ENCODE measurements at regions not wholly inside any gene's neighbourhood (a gene's known extent, or its start where the extent isn't known, plus 50 kb on each side); places are given as distances from the start of the nearest gene placed in this dataset.

DNA sequence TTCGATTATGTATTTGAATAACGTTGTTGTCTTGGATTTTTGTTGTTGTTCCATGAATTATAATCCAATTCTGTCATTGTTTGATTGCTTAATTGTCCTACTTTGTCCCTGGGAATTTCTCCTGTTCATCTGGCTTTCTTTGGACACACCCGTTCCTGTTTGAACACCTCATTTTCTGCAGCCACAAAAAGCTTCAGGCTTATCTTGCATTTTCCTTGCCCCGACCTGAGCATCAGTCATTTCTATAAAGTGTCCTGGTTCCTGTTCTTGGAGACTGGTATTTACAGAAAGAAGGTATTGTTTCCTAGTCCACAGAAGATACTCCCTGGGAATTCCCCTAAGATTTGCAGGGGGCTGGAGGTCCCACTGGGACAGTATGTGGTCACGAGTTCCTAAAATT is 731.8 kb upstream of the ARGLU1 start:
- no peak for DNase-seq

DNA sequence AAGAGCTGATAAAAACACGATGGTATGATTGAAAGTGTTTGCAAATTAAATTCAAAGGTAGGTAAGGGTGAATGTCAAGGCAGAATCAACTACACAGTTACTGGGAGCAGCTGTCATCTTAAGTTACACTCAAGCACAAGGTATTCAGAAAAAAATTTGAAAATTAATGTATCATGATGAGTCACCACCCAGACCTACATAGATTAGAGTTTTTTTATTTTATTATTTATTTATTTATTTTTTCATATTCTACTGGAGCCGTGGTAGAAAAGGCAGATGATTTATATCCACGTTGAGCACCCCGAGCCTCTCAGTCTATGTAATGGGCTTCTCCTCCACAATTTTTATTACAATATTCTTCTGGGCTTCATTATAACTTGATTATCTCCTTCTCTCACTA is 728.9 kb upstream of the ARGLU1 start:
- DNase-seq, result no peak

DNA sequence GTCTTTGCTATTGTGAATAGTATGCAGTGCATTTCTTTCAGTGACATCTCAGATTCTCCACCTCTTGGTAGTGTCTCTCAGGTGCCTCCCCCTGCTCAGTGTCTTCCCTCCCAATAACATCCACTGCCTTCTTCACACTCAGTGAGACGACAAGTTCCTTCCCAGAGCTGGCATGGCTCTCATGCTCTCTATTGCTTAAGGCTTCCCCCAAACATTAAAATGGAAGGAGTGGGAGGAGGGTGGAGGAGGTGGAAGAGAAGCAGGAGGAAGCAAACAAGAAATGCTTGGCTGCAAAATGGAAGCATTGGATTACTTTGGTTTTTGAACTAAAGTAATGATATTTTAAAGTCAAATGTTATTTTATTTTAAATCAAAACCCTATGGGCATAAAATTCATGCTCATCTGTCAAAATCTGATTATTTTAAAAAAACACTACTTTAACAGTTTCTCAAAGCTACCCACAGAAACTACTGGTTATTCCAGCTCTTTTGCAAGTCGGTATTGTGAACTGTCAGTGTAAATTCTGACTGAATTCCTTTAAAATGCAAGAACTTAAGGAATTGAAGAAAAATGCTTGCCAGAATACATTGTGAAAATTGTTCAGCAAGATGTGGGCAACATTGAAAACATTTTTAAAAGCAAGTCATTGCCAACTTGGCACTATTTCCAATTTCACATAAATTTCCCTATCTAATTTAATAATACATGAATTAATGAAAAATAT is 727.6 kb upstream of the ARGLU1 start:
- DNase-seq, result no peak

DNA sequence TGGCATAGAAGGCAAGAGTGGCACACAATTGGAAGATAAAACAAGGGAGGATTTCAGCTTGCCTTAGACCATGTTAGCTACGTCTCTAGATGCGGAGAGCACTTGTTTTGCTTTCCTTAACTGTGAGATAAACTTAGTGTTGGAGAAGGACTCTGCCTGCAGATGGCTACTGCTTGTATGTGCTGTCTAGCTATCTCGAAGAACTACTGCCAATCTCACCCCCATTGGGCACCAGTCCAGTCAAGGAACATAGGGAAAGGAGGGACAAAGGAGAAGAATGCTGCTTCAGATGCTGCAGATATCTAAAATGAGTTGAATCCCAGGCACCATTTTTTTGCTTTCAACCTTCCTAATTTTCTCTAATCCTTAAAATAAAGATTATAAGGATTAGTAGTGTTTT is 726.0 kb upstream of the ARGLU1 start:
- no peak for DNase-seq

DNA sequence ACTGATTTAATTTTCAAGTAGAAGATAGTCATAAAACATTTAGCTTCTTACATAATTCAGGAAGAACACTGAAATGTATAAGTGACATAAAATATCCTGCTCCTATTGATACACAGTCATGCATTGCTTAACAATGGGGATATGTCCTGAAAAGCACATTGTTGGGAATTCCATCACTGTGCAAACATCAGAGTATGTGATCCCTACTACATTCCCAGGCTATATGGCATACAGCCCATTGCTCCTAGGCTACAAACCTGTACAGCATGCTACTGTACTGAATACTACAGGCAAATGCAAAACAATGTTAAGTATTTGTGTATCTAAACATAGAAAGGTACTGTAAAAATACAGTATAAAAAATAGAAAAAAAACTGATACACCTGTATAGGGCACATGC is 723.9 kb upstream of the ARGLU1 start:
- DNase-seq, result no peak

DNA sequence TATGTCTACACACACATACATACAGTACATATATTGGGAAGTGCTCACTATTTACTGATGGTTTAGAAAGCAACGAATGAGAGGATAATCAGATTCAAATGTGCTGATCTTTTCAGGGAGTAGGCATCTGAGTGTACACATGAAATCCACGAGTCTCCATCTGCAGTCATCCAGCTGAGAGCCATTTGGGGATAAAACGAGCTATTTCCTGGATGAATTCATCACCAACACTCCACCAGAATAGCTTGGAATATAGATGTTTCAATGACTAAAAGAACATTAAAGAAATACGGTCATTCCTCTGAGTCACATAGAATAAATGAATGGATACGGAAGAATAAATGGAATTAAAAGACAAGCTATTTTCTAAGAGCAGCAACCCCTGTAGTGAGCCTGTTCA is 721.6 kb upstream of the ARGLU1 start:
- no peak for DNase-seq

DNA sequence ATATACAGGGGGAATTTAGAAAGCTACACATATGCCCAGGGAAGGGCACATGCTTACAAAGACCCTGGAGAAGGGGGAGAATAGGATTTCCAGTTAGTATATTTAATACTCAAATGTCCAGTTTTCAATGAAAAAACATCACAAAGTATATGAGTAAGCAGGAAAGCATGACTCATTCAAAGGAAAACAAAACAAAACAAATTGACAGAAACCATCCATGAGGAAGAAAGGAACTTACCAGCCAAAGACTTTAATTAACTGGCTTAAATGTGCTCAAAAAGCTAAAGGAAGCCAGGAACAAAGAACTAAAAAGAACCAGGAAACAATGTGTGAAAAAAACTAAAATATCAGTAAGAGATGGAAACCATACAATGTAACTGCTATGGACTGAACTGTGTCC is 716.2 kb upstream of the ARGLU1 start:
- no peak for DNase-seq

DNA sequence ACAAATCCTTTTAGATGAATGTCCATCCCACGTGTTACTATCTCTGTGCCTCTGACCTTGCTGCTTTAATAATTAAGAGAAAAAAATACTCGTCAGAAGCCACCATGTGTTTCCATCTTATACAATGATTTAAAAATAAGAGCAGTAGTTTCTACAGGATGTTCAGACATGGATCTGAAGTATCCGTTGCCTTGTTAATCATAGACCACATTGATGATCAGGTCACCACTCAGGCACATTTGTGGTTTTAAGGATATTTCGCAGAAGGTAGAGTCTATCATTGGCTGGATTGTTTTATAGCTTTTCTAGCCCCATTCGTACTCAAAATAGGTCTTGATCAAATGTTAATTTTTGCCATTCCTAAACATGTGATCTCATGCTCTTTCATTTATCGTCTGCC is 710.0 kb upstream of the ARGLU1 start:
- no peak for DNase-seq

DNA sequence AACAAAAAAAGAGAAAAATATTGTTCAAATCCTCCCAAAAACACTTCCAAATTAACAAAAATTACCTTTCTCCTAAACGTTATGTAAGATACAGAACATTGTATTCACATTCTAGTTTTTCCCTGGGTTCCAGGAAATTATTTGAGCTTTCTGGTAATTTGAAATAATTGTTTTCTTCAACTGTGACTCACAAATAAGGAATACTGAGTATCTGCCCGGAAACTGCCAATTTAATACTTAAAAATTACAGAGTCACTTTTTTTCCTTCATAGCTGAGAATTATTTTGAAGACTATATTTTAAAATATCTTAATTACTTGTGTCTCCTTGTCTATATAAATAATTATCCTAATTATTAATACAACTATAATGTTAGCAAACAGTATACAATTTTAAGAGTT is 709.0 kb upstream of the ARGLU1 start:
- DNase-seq, result no peak

DNA sequence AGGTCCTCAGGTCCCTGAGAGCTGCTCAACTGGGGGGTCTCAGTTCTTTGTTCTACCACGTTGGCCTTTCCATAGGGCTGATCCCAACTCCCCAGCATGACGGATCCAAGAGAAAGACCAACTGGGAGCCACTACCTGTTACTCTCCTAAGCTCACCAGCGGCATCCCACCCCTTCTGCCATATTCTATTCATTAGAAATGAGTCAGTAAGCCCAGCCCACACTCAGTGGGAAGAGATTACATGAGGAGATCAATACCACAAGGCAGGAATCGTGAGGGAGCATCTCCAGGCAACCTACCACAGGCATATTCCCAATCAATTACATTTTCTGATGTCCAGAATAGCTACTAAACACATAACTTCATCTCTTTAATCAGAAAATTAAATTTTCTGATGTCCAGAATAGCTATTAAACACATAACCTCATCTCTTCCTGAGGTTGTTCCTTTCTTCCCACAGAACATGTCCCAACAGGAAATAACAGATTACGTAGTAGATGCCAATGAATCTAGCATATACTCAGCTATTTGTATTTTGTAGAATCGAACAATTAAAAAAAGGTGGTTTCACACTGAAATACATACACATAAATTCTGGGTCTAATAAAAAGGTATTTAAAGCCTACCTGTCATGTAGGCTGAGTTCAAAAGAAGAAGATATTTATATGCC is 708.1 kb upstream of the ARGLU1 start:
- no peak for DNase-seq

DNA sequence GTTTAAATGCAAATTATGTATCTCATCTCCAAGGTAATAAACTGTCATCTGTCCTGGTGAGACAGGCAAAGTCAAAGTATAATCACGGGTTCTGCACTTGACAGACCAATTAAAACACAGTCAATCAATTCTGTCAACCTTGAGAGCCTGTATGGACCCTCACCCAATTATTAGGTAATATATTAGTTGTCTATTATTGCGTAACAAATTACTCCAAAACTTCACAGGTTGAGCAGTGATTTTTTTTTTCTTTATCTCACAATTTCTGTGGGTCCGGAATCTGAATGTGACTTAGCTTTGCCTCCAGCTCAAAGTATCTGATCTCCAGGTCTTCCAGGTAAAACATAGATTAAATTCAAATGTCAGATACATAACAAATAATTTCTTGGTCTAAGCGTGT is 707.4 kb upstream of the ARGLU1 start:
- DNase-seq, result no peak

DNA sequence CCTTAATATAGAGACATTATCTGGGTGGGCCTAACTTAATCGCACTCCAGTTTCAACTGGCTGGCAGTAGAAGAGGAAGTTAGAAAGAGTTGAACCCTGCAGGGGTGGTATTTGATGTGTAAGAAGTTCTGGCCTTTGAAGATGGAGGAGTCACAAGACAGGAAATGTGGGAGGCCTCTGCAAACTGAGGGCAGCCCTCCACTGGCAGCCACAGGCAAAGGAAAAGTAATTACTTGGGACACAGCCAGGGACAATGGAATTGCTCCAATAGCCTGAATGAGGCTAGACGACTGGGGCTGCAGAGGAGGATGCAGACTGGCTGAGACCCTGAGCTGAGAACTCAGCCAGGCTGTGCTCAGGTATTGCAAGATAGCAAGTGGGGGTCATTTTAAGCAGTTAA is 703.3 kb upstream of the ARGLU1 start:
- no peak for DNase-seq

DNA sequence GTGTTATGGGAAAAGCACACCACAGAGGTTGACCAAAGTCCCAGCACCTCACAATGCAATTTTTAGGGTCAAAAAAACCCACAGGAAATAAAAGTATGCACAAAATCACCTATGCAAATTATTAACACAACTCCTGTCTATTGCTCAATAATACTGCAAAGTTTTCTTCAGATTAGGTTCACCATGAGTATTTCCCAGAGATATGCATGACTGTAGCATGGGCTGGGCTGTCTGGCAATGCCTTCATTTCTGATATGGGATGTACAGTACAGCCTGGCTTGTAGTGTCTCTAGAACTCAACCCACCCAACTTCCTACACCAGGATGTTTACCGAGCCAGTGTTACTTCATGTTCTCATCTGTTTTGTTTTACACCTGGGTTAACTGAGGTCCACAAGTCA is 698.7 kb upstream of the ARGLU1 start:
- no peak for DNase-seq

DNA sequence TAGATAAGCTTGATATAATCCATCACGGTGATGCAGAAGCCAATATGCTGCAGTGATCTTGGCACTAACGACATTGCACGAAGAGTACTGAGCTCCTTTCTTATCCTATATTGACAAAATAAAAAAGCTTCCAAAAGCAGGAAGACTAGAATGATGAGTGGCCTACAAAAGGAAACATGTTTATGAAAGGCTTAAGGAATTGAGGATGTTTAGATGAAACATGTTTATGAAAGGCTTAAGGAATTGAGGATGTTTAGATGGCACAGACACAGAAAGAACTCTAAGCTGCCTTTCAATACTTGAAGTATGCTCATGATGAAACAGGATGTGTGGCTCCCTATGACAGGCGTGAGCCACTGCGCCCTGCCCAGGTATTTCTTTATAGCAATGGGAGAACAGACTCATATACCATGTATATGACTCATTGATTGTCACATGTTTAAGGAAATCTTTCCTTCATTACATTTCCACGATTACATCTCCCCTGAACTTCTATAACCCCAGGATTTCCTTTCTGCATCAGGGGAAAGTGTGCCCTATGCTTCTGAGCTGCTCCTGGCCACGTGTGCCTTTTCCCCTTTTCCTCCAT is 690.8 kb upstream of the ARGLU1 start:
- no peak for DNase-seq

DNA sequence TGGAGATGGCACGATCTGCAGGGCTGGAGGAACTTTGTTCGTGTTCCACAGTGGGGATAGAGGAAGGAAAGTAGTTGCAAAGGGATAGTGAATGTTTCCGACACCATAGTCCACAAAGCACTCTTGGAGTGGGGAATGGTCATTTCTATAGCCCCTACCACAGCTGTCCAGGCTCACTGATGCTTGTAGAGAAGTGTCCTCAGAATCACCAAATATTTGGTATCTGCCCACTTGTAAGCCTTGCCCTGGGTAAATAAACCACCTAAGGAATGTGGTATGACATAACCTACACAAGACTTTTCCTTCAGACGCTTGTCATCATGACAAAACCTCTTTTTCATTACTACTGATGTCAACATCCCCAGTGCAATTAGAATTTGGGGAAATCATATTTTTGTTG is 686.5 kb upstream of the ARGLU1 start:
- no peak for DNase-seq

DNA sequence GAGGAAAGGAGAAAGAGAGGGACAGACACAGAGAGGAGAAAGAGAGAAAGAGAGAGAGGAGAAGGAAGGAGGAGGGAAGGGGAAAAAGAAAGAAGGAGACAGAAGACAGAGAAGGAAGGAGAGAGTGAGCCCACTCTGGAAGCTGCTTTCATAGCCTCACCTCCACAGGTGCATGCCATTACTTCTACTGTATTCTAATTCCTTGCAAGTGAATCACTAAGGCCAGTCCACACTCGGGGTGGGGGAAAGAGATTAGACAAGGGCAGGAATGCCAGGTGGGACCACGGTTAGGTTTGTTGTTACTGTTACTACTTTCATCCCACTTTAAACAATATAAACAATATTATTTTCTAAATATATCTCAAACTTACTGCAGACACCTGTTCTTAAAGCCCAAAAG is 684.5 kb upstream of the ARGLU1 start:
- DNase-seq, result no peak

DNA sequence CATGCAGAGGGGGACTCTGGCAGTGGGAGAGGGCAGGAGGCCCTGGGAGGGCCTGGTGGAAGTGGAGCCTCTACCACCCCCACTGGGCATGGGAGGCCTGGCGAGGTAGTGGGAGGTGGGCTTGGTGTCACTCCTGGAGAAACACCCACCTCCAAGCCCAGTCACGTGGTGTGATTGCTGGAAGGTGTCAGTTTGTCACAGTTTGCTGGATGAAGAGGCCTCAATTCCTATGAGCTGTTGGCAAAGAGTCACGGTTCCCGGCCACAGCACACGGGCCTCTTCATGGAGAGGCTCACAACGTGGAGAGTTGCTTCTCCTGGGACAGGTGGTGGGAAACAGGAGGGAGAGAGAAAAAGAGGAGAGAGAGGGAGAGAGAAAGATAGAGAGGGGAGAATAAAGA is 684.1 kb upstream of the ARGLU1 start:
- no peak for DNase-seq

DNA sequence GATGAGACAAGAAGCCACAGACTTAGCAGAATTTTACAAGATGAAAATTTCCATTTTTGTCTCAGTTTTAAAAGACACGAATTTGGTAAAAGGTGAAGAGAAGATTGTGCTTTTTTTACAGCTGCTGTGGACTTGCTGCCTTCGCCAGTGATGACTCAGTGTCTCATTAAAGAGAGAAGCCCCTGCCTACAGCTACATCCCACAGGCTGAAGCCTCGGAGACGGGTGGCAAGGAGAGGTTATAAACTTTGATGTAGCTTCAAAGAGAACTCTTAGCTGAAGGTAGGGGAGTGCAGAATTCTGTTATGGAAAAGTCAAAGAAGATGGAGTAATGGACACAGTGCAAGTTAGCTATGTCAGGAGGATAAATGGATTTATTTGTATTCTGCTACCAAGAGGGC is 683.4 kb upstream of the ARGLU1 start:
- DNase-seq, result no peak

DNA sequence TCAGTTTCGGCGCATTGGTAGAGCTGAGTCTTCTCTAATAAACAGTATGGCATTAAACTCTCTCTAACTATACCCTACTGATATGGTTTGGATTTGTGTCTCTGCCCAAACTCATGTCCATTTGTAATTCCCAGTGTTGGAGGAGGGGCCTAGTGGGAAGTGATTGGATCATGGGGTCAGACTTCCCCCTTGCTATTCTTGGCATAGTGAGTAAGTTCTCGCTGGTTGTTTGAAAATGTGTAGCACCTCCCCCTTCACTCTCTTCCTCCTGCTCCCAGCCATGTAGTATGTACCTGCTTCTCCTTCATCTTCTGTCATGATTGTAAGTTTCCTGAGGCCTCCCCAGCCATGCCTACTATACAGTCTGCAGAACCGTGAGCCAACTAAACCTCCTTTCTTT is 682.7 kb upstream of the ARGLU1 start:
- no peak for DNase-seq

DNA sequence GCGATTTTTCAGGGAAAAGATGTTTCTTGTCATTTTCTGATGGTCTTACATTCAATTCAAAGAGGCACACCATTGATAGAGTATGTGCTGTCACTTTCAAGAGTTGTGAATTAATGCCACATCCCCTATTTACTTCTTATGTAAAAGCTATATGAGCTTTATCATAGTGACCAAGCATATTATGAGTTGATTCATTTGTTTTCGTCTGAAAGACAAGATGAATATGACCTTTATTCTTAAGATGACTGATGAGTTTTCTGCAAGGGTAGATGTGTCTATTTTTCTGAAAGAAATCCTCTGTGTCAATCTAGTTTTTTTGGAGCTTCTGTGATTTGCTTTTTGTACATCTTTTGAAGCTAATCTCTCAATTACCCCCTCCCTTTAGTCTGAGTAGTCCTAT is 676.3 kb upstream of the ARGLU1 start:
- no peak for DNase-seq

DNA sequence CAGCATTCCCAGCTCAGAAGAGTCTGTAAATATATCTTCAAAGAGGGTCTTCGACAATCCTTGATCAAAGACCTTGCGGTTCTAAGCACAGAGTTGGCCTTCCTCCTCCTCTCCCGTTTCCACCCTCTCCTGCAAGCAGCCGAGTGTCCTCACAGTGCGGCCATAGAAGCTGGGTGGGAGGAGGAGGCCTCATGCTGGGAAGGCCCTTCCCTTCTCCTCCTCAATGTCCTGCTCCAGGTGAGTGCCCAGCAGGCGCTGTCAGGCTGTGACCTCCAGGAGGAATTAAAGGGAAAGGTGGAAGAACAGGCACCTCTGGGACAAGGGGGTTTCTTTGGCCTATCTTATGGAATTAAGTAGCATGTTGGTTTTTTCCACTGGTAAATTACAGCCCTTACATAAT is 674.2 kb upstream of the ARGLU1 start:
- no peak for DNase-seq

DNA sequence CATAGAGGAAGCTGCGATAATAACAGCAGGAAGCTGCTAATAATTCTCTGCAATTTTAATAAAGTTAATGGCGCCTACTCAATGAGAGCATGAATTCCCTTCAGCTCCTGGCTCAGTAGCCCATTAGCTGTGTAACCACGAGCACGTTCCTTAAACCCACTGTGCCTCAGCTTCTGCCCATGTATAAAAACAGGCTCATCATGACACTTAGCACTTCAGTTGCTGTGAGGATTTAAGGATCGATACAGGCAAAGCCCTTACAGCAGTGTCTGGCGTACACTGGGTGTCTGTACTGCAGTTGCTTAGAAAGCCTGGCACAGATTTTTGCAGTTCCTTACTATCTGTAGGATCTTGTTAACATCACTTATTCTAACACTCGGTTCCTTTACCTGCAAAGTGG is 673.4 kb upstream of the ARGLU1 start:
- no peak for DNase-seq

DNA sequence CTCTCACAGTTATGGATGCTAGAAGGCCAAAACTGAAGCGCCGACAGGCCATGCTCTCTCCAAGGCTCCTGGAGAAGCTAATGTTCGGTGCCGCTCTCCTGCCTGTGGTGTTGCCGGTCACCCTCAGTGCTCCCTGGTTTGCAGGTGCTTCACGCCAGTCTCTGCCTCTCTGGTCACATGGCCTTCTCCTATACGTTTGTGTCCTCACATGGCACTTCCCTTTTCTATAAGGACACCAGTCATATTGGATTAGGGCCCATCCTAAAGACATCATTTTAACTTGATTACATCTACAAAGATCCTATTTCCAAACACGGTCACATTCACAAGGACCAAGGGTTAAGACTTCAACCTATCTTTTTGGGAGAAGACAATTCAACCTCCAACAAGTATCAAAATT is 671.3 kb upstream of the ARGLU1 start:
- DNase-seq, result no peak

DNA sequence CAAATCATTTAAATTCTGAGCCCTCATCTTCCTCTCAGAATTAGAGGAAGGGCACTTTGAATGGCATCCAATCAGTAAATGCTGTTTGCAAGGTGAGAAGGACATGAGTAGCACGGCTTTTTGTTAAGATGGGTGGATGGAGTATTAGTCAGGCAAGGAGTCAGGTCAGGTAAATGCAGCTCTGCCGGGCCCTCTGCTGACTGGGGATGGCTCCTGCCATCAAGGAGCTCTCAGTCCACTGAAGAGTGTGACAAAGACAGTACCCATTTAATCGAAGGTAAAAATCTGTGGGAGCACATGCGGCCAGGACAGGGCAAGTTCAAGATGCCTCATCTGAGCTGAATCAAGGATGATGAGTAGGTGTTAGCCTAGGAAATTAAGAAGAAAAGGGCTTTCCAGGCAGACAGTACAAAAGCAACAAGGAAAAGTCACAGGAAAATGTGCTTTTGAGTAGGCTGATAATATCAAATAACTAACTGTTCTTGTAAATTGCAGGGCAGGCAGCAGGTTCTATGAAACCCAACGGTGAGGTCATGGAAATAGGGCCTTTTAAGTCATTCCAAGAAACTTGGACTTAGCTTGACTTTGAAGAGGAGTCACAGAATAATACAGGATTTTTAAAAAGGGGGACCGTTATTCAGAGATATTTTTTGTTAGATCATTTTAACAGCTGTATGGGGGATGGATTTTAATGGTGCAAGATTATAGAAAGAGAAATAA is 670.5 kb upstream of the ARGLU1 start:
- DNase-seq, result no peak
